ENCODE measurements at regions not wholly inside any gene's neighbourhood (a gene's known extent, or its start where the extent isn't known, plus 50 kb on each side); places are given as distances from the start of the nearest gene placed in this dataset.

DNA sequence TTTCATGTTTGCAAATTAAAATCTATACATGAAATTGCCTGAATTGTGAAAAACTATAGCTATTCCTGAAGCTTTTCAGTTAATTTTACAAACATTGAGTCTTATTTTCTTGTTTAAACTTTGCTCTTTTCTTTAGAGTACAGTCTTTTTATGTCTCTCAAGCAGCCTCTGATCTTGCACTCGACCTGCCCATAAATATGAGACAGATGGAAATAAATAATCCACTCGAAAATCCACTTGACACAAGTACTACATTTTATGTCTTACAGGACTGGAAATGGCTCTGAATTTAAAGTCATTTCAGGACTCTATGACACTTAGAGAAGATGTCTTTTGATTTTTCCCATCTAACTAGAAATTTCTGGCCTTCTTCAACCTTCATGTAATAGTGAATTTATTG lies 283.8 kb downstream of the USP25 start:
- DNase-seq (ENCODE audit: low read depth in 2 of 2), result no peak

DNA sequence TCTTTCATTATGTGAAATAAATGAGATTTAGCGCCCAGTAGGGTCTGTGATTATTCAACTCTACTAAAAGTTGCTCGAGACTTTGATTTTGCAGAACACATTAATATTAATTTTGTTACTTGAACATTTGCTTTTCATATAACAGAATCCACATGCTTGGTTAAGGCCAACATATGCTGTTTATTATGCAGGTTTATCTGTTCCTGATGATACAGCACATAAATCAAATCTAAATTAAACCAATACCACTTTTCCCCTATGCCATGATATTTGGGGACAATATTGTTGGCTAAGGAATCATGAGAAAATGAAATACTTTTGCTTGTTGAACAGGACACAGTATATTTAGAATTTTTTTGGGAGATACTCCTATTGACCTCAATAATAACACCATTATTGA lies 291.1 kb downstream of the USP25 start:
- DNase-seq (ENCODE audit: low read depth in 2 of 2), result no peak

DNA sequence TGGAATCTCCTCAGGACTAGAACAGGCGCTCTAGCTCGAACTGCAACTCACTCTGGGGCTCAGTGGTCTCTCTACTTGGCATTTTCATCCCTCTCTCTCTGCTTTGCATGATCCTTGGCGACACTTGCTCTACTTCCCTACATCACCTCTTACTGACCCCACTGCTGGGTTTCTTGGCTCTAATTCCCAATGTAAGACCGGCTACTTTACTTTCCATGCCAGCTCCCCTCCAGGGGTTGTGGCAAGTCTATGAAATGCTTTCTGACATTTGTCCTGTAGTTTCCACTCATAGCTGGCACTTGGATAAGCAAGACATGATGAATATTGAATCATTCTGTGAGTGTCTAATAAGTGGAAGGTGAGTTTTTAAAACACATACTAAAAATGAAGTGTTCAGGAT lies 292.3 kb downstream of the USP25 start:
- no peak for DNase-seq (ENCODE audit: low read depth in 2 of 2)

DNA sequence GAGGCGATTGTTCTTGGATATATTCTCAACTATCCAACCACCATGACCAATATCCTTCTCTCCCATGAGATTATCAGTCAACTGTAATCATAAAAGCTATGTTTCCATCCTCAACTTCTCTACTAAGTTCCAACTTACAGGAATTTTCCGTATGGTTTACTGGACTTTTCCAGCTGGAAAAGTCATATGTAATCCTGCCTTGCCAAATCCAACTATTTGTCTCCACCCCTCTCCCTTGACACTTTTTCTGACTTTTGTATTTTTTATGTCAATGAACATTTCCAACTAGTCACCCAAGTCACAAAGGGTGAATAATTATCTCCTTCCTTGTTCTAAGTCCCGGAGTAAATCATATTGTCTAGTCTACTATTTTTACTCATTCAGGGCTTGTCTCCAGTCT lies 293.1 kb downstream of the USP25 start:
- no peak for DNase-seq (ENCODE audit: low read depth in 2 of 2)

DNA sequence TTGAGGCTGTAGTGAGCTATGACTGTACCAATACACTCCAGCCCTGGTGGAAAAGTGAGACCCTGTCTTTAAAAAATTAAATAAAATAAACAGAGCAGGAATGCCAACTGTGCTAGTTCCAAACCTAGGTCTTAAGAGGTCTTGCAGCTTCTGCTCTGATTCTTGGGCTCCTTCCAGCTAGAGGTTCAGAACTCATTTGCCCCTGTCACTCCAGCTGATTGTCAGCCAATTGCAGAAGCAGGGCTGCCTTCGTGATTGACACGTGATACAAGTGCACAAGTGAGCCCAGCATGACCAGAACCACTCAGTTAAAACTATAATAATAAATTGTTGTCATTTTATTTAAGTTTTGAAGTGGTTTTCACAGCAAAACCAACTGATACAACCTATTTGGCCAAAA lies 298.4 kb downstream of the USP25 start:
- no peak for DNase-seq (ENCODE audit: low read depth in 2 of 2)

DNA sequence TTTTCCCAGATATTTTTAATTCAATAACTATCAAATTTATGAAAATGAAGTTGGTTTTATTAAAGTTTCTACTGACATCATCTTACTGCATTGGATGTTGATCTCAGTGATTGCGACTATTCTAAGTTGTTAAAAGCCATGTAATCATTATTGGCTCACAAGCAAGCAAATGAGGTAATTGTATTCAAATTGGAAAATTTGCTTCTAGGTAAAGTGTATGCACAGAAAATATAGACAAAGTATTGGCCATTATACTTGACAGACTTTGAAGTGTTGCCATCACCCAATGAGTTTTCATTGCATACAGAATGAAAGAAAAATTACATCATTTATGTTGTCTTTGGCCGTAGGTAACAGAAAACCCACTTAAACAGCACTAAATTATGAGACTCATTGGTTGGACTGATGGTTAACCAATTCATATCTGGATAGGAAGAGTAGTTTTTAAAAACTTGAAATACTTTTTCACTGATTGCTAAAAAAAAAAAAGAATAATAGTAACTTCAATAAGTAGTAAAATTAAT lies 299.2 kb downstream of the USP25 start:
- no peak for DNase-seq (ENCODE audit: low read depth in 2 of 2)

DNA sequence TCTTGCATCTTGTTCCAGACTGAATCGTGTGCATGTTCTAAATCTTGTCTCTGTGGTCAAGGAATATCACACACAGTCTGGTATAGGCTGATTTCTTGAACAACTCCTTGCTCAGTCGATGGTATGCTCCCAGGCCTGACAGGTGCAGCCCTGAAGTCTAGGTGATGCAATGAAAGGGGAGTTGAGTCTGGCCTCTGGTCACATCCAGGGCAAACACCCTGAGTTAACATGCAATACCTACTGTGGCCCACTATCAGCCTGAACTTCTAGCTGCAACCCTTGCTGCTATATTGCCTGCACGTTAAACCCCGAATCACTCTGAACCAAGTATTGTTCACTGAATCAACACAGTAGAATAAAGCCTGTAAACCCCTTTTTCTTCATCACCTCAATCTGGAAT lies 303.4 kb downstream of the USP25 start:
- DNase-seq (ENCODE audit: low read depth in 2 of 2), result no peak

DNA sequence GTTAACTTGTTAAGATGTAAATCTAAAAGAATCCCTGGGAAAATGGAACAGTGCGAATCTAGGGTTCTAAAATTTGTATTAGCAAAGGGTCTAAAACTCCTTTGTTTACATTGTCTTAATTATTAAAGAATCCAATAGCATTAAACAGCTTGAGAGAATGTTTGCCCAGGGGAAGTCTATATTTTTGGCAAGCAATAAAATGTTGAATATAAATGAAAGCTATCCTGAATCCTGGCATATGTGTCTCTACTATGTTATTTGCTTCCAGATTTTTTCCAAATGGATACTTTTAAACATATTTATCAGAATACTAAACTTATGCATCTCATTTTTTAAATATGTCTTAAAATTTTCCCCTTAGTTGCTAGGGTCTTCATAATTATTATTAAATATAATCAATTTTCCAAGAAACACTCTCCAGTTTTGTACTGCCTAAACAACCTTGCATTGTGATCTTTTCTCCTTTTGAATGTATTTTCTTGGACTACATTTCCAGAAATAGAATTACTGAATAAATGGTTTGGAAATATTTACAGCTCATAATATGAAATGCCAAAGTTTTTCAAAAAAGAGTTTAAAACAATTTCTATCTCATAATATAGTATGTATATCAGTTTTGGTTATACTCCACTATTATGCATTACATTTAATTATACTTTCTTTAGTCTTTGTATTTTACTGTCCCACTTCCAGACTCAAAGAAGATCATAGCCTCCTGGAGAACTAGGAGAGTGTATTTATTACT lies 304.8 kb downstream of the USP25 start:
- no peak for DNase-seq (ENCODE audit: low read depth in 2 of 2)

GRCh38 chr21:16037421-16037955 lies 307.7 kb downstream of the USP25 start:
- DNase-seq (ENCODE audit: low read depth in 2 of 2), result no peak

DNA sequence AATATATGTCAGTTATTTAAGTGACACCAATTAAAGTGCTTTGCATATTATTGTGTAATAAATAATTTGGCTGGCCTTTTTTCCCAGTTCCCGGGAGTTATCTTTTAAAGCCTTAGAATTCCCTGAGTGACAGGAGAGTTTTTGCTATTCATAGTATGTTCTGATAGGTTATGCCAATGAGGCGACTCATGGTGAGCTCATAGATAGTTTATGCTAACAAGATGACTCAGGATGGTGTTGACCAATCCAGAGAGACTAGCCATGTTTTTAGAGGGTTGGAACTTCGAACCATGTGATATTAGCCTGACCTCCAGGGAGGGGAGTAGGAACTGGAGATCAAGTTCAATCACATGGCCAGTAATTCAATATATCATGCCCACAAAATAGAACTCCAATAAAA lies 310.8 kb downstream of the USP25 start:
- no peak for DNase-seq (ENCODE audit: low read depth in 2 of 2)

GRCh38 chr21:16044676-16045075 lies 314.9 kb downstream of the USP25 start:
- no peak for DNase-seq (ENCODE audit: low read depth in 2 of 2)

DNA sequence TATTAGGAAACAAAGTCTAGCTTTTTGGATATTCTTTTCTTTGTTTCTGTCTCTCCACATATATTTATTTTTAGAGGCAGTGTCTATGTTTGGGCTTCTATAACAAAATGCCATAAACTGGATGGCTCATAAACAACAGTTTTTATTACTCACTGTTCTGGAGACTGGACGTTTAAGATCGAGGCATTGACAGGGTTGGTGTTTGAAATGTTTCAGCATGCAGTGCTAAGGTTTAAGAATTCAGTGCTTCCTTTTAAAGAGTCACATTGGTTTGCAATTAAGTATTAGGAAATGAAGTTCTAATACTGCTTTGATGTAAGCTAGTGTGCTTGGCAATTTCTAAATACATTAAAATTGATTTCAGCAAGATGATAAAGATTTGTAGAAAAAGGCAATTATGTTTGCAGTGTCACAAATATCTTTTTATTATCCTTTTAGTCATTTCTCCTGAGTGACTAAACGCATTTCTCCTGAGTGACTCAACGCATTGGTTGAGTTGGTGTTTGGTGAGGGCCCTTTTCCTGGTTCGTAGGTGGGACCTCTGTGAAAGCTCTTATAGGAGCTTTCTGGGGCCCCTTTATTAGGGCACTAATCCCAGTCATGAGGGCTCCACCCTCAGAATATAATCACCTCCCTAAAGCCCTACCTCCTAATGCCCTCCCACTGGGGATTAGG lies 317.0 kb downstream of the USP25 start:
- no peak for DNase-seq (ENCODE audit: low read depth in 2 of 2)

- DNase-seq (ENCODE audit: low read depth in 2 of 2), result no peak
These were observed 318.1 kb downstream of the USP25 start for GRCh38 chr21:16047904-16048303.

- no peak for DNase-seq (ENCODE audit: low read depth in 2 of 2)
These were observed 325.2 kb downstream of the USP25 start for GRCh38 chr21:16055014-16055413.

DNA sequence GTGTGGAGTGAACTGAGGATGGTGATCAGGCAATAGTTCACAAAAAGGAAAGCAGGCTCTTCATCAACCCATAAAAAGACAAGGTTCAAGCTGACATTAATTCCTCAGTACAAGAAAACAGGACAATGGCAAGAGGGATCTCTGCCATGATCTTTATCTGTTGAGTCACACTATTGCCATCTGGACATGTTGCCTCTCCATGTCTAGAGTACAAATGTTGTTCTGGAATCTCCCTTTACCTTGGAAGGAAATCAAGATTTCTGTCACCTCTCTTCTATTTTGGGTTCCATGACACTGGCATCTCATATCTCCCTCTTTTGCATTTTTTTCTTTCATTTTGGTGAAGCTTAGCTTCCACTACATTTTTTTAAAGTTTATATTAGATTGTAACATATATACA lies 329.1 kb downstream of the USP25 start:
- no peak for DNase-seq (ENCODE audit: low read depth in 2 of 2)

DNA sequence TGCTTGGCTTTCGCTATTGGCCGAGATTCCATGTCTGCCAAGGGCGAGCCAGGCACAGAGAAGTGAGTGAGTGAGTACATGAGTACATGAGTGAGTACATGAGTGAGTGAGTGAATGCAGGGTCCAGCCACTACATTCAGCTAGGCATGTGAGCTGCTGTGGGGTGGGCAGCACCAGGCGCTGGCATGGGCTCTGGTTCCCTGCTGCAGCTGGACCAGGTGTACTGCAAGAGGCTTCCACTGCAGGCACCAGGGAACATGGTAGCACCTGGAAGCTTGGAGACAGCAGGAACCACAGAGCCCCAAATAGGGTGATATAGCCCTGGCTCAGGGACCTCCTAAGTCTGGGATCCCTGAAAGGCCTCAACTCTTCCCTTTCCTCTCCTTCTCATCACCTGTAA lies 330.2 kb downstream of the USP25 start:
- DNase-seq (ENCODE audit: low read depth in 2 of 2), result no peak

DNA sequence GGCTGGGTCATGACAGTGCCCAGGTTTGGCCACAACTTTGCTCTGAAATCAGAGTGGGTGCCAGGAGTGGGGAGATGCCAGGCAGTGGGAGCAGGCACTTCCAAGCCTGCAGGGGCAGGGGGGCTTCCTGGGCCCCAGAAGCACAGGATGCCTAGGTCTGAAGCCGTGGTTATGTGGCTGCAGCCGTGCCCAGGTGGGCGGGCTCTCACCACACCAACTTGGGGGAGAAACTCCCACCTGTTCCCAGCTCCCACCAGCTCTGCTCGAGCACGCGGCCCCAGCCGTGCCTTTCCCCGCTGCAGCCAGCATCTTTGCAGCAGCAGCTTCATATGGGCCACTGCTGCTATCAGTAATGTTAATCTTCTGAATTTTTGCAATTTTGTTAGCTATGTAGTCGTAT lies 331.4 kb downstream of the USP25 start:
- no peak for DNase-seq (ENCODE audit: low read depth in 2 of 2)

DNA sequence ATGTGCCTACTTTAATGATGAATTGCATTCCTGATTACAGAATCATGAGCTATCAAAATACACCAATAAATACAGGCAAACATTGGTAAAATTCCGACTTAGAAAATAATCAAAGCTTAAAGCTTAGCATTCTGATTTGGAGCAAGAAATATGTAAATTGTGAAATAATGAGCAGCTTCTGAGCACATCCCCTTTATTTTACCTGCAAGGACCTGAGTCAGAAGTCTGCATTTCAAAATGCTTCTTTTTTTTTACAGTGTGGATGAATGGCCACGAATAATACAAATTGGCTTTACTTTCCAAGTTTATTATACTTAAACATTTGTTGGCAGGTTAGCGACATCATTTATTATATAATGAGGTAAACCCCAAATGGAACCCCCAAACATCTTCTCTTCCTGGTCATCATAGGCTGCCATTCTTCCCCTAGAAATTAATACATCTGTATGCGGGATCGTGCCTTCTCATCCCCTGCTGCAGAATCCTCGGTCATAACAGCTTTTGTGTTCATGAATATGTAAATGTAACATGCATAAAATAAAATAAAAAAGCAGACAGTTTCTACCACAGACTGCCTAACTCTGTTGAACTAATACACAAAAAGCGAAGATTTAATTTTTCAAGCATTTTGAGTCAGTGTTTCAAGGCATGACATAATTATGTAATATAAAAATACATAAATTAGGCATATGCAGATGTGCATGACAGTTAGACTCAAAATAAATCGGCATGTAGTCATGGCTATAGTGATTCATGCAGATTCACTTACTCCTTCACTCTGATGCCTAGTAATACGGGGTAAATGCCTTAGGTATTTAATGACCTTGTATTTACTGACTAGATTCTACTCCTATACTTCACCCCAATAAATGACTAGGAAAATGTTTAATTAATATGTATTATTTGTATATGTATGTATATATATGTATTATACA lies 339.7 kb downstream of the USP25 start:
- DNase-seq (ENCODE audit: low read depth in 2 of 2), result no peak

DNA sequence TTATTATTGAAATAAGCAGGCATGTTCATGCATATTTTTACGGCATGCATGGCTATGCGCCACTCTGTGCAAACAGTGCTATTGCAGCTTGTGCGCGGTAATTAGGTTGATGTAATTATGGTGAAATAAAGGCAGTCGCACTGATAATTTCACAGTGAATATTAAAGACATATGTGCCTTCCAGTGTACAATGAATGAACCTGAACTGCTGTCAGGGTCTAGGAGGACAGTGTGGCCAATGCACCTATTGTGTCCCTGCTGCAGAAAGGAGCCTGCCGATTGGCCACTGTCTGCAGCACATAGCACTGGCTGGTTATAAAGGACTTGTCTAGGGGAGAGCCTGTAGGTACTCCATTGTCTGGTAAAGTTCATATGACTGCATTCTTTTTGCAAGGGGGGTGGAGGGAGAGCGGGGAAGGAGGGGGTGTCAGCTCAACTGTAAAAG lies 340.4 kb downstream of the USP25 start:
- DNase-seq (ENCODE audit: low read depth in 2 of 2), result no peak

- DNase-seq (ENCODE audit: low read depth in 2 of 2), result no peak
These were observed 341.3 kb downstream of the USP25 start for GRCh38 chr21:16071092-16071491.

GRCh38 chr21:16071761-16072160 lies 342.0 kb downstream of the USP25 start:
- DNase-seq (ENCODE audit: low read depth in 2 of 2), result no peak

DNA sequence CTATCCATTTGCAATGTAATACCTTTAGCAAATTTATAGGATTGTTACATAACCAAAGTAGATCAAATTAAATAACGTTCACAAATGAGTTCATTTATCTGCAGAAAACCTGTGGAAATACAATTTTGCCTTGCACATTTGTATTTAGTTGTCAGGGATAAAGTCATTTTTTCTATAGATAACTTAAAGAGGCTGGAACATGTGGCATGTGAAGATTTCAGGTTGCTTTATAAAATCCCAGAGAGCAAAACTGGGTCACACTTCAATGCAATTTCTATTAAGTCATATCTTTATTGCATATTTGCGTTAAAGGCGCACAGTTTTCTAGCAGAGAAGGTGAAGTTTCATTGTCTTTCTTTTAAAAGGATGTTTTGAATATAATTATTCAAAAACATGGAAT lies 342.4 kb downstream of the USP25 start:
- no peak for DNase-seq (ENCODE audit: low read depth in 2 of 2)
